AG10803 (cell line): ENCODE measurements at regions not wholly inside any gene's neighbourhood (a gene's known extent, or its start where the extent isn't known, plus 50 kb on each side); places are given as distances from the start of the nearest gene placed in this dataset.

Experiments used
- DNase-seq: peaks from one replicate; pipeline ENCODE4 v3.0.0; 2010; ENCODE audit warnings: low read depth
- H3K4me3 ChIP-seq: 2 replicates; pipeline ENCODE4 v1.5.1; 2011; ENCODE audit warnings: mild to moderate bottlenecking, low read length, control low read depth
- CTCF ChIP-seq: conservative IDR thresholded peaks from 2 replicates; pipeline ENCODE4 v1.5.1; 2011; ENCODE audit warnings: mild to moderate bottlenecking, low read length, control low read depth, inconsistent platforms

GRCh38 chr7:113170591-113170990, 52.2 kb upstream of the SMIM30 start:
- no peak overlapping the region for H3K4me3 ChIP-seq
- DNase-seq: no peak
- TF ChIP-seq CTCF: no peak
